GM21447 (cell line): ENCODE measurements at regions not wholly inside any gene's neighbourhood (a gene's known extent, or its start where the extent isn't known, plus 50 kb on each side); places are given as distances from the start of the nearest gene placed in this dataset.
"Not testable (repeated sequence)": the region's sequence is repeated elsewhere in the genome, so short reads cannot be mapped to it uniquely, and the experiment has no call there.

Experiments
- ATAC-seq: cut with Tn5 transposase; IDR thresholded peaks from one replicate; pipeline ENCODE4 v1.9.1; 2021; ENCODE audit not compliant: unreplicated experiment

DNA sequence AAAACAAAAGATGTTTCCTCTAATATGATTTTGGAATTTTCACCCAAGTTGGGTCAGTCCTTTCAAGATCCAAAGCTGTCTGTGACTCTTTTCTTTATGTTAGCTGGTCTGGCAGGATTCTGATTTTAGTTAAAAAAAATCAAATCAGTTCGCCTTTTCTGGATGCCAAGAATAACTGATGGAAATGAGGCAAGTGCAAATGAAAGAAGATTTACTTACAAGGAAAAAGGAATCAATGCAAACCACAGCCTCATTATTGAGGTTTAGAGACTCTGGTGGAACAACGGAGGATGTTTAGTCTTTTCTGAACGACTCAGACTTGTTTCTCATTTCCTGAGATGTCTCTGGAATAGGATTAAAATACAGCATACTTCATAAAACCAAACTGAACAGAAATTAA is 117.0 kb upstream of the DYRK2 start:
- ATAC-seq: no peak

DNA sequence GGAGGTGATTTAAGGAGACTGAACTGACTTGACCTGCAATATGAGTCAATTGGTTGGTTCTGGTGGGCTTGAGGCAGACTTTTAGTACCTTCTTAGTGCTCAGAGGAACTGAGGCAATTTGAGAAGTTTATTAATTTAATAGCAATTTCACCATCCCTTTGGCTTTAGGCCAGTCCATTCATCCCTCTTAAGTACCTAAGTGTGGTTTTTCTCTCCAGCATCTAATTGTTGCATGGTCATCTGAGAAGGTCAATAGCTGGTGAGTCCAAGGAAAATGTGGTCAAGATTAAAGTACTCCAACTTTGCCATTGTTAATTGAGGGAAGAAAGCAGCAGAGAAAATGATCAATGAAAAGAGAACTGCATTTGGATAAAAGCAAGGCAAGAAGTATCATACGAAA is 115.4 kb upstream of the DYRK2 start:
- ATAC-seq: no peak

DNA sequence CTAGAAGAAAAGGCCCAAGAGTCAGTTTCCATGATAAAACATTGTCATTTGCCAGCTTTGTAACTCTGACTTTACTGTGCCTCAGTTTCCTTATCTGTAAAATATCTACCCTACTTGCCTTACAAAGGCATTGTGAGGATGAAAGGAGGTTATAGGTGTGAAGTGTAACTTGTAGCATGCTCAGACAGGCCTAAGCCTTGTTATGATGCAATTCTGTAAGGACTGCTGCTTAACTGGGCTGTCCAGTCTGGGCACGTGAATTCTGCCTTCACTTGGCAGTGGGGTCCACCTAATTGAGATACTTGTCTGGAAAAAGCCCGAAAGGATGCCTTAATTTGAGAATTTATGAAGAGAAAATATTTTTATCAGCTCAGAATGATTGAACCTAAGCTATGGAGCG is 114.5 kb upstream of the DYRK2 start:
- no peak for ATAC-seq

DNA sequence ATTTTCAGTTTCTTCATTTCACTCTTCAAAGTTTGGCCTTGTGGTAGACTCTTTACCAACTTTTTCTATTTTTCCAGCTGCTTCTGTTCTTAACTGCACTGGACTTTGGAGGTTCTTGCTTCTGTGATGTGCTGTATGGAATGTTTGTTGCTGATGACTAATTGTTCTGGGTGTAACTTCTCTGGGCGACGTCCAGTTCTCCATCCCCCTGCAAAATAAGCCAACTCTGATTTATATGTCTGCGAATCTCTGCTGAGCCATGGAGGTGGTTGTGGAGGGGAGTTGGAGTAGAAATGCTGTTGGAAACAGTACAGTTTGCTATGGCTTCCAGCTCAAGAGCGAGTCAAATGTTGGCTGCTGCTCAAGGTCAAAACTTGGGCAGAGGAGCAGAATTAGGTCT is 113.9 kb upstream of the DYRK2 start:
- no peak for ATAC-seq

DNA sequence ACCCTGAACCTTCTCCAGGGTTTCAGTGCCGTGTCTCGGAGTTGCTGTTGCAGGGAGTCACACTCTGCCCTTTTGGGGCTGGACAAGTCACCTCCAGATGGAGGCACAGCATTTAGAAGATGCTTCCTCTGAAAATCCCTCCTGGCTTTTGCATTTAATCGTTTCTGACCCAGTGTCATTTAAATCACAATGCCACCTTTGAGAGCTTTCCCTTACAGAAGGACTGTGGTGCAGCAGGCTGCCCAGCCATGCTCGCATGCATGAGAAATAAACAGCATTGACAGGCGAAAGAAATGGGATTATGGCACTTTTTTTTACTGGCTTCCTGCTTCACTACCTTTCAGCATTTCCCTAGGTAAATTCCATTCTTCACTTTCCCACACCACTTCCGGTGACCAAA is 113.4 kb upstream of the DYRK2 start:
- no peak for ATAC-seq

DNA sequence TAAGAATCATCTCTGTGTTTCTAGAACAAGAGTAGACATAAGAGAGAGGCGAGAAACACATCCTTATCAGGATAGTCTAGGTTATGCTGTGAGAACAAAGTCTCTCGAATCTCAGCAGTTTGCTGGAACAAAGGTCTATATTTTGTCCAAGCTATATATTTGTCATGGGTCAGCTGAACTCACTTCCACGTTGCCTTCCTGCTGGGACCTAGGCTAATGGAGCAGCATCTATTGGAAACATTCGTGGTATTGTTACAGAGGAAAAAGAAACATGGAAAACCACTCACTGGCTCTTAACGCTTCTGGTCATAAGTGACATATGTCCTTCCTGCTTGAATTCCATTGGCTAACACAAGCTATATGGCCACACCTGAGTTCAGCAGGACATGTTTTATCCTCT is 112.6 kb upstream of the DYRK2 start:
- ATAC-seq: no peak

DNA sequence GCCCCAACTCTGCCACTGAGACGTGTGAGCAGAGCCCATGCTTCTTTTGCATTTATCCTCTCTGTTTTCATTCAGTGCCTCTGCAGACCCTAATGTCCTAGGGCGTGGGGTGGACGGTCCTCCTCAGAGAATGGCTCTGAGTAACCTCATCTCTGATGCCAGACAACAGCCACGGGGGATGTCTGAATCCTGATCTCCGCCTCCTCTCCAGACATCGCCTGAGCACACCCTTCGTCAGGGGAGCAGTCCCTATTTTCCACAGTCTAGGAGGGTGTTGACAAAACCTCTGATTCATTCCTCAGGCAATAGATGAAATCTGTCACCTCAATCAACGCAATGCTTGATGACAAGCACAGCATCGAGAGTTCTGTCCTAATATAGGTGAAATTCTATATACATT is 109.2 kb upstream of the DYRK2 start:
- ATAC-seq: no peak

DNA sequence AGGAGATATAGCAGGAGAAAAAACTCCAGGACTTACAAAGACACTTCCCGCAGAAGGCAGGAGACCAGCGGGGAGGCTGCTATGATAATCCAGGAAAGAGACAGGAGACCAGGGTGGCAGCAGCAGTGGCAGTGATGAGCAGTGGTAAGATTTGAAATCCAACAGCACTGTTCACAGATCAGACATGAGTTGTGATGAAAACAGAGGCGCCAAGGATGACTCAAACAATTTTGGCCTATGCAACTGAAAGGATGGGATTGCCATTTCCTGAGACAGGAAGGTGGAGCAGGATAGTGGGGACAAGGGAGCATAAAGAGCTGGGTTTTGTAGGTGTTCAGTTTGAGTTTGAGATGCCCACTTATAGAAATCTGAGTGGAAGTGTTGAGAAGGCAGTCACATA is 108.6 kb upstream of the DYRK2 start:
- ATAC-seq: no peak

DNA sequence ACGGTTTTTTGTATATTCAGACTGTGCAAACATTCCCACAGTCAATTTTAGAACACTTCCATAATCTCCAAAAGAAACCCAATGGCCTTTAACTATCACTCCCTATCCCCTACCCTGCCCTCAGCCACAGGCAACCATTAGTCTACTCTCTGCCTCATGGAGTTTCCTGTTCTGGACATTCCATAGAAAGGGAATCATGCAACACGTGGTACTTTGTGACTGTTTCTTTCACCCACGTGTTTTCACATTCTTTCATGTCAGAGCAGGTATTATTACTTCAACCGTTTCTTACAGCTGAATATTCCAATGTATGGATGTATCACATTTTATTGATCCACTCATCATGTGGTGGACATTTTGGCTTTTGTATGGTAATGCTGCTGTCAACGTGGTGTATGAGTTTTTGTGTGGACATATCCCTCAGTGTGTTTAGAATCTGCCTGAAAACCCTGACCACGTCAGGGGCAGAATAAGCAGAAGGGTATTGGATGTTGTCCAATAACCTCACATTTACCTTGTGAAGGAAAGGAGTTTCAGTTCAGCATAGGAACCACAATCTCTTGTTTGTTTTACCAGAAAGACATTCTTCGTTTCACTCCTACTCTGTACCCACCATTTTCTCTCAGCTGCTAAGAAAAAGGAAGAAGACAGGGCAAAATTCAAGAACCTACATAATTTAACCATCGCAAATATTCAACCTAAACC is 107.5 kb upstream of the DYRK2 start:
- peak; percentile 82 for ATAC-seq

DNA sequence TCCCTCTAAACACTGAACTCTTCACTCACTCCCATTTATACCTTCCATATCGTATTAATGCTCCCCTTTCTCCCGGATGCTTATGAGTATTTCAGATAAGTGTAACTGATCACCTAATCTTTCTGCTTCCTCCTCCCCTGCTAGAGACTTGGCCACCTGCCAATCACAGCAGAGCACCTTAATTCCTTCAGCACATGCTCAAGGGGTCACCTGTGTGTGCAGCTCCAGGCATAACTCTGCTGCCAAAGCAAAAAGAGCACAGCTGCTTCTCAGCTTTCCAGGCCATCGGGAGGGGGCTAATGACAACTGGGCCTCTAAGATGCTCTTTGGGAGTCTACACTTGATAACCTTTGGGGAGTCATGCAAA is 106.9 kb upstream of the DYRK2 start:
- peak; percentile 21 for ATAC-seq

DNA sequence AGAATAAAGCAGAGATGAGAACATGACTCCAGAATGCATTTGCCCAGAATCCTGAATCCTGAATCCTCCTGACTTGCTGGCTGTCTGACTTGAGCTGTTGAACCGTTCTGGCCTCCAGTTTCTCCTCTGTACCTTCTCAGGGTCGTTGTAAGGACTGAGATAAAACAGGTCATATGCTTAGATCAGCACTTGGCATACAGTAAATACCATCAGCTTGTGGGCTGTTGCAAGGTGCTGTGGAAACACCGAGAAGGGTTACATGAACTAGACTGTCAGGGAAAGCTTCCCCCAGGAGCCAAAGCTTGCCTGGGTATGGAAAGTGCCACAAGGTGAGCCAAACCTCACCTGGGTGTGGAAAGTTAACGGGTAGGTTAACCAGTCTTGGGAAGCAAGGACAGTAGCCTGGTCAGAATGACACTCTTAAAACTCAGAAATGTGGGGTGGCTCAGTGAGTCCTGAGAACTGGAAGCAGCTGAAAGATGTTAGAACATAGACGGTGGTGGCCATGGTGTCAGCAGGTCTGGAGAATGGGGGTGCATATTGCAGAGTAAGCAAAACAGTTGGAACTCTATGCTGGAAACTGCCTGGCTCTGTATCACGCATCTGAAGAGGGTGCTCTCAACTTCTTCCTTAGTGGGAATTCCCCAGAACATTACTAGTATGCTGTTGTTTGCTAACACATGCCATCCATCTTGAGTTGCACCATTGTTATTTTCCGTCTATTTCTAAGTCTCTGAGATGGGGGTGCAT is 105.3 kb upstream of the DYRK2 start:
- ATAC-seq: no peak

DNA sequence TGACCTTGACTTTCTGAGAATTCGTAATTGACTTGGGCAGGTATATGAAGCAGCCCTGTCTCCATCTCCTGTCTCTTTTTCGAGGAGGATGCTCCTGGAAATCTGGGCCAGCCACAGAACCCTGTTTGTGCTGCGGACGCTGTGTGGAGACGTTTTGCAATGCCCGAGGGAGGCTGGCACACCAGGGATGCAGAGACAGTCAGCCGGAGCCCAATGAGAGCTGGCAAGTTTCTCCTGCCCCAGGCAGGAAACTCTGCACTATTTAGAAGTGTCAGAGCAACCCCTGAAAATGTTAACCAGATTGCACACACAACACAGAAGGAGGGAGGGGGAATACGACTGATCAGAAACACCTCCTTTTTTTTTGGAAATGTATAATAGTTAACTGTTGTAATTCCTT is 103.2 kb upstream of the DYRK2 start:
- ATAC-seq: no peak

DNA sequence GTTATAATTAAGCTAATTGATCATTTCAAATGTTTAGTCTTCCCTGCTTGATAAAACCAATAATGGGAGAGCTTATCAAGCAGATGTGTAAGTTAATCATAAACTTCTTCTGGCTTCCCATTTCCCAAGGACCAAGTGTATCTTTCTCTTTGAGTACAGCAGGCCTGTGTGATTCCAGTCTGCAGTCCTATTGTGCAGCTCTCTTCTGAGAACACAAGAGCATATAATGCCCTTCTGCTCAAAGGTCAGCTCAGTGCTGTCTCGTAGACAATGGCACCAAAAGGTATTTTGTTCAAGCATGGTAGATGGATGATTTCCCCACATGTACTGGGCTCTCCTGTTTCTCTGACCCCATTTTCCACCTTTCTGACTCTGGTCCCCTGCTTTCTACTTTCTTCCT is 101.8 kb upstream of the DYRK2 start:
- ATAC-seq: no peak

DNA sequence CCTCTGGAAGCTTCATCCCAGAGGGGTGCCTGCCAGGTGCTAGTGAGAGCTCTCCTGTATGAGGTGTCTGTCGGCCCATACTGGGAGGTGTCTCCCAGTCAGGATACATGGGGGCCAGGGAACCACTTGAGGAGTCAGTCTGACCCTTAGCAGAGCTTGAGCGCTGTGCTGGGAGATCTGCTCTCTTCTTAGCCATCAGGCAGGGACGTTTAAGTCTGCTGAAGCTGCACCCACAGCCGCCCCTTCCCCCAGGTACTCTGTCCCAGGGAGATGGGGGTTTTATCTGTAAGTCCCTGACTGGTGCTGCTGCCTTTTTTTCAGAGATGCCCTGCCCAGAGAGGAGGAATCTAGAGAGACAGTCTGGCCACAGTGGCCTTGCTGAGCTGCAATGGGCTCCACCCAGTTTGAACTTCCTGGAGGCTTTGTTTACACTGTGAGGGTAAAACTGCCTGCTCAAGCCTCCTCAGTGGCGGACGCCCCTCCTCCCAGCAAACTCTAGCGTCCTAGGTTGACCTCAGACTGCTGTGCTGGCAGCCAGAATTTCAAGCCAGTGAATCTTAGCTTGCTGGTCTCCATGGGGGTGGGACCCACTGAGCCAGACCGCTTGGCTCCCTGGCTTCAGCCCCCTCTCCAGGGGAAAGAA is 93.3 kb upstream of the DYRK2 start:
- ATAC-seq: not testable (repeated sequence)

DNA sequence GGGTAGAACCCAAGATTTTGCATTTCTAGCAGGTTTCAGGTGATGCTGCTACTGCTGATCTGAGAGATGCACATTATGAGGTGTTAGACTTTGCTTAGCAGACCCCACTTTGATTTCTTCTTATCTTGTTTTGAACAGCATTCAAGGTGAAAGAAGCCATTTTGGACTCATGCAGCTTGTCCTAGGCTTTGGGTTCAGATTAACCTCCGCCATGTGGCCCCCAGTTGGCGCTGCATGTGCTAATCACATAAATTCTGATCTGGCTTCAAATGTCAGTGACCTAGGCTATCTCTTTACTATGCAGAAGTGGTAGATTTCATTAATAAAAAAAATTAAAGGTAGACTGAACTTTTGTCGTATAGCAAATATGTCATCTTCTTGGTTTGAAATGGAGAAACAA is 89.8 kb upstream of the DYRK2 start:
- ATAC-seq: no peak

DNA sequence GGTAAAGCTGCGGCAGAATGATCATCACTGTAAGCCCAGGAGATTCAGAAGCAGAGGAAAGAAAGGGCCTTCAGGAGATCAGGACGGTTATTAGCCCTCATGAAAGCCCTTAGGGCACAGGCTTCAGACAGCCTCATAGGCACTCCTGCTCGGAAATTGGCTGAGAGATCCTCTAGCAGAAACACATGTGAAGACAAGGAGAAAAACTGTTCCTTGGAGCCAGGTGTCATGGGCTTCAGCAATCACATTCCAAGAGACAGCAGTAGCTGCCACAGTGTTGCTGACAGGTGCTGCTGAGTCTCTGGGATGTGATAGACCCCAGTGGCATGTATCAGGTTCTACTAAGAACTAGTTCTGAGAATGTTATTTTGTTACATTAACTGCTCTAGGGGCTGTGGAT is 88.8 kb upstream of the DYRK2 start:
- no peak for ATAC-seq

DNA sequence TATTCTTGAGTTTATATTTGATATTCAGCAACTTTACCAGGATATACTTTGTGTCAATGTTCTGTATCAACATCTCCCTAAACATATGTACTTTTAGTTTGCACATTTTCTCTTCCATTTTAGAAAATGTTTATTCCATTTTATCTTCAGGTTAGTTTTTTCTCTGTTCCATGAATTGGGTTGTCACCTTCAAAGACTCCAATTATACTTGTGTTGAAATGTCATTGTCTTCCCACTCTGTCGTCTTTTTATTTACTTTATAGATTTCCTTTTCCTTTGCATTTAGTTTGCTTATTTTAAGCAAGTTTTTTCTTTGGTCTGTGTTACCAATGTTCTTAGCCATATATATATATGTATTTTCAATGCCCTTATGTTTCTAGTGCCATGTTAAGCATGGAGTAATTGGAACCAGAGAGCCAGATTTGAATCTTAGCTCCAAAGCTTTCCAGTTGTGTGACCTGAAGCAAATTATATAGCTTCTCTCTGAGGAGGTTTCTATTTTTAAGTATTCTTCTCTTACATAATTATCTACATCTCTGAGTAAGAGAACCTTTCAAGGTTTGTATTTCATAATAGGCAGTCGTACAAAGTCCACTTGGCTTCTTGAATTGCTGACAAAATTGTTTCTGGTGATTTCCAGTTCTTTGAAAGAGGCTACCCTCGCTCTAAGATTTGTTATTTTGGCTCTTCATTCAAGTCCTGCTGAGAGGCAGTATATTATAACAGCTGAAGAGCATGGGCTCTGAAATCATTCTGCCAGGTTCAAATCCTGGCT is 85.8 kb upstream of the DYRK2 start:
- ATAC-seq: no peak

DNA sequence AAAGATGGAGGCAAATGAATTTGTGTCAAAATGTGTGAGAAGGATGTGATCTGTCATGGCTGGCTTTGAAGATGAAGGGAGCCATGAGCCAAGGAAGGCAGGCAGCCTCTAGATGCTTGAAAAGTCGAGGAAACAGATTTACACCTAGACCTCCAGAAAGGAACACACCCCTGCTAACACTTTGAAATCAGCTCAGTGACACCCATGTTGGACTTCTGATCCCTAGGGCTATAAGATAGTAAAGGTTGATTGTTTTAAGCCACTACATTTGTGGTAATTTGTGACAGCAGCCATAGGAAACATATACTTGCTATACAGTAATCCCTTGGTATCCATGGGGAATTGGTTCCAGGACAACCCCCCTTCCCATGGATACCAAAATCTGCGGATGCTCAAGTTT is 80.5 kb upstream of the DYRK2 start:
- no peak for ATAC-seq

DNA sequence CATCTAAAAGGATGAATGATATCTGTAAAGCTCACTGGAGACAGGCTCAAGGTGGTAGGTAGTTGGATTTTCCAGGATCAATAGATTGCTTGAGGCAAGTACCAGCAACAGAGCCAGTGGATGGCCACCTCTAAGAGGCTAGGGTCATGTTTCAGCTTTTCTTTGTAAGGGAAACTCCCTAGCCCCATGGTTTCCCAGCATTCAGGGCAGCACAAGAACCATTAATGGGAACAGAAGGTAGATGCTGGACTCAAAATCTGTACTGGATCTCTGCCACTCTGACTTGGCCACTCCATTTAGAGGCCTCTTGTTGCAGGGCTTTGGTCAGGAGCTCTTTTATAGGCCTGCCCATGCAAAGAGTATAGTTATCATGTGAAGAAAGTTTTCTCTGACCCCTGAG is 76.1 kb upstream of the DYRK2 start:
- no peak for ATAC-seq

DNA sequence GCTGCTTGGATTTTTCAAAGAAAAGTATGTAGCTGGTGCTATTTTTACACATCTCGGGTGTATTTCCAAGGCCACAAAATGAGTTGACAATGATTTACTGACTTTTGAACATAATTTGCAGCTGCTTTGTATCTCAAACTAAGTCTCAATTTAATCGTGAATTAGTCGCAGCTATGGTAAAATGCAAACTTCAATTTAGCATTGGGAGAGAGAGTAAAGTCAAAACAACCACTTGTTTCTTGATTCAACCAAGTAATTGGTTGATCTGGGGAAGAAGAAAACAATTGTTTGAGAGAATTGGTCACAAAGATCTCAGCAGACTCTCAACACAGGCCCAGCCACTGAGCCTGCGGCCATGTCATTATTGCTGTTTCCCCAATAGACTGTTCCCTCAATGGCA is 75.0 kb upstream of the DYRK2 start:
- no peak for ATAC-seq

DNA sequence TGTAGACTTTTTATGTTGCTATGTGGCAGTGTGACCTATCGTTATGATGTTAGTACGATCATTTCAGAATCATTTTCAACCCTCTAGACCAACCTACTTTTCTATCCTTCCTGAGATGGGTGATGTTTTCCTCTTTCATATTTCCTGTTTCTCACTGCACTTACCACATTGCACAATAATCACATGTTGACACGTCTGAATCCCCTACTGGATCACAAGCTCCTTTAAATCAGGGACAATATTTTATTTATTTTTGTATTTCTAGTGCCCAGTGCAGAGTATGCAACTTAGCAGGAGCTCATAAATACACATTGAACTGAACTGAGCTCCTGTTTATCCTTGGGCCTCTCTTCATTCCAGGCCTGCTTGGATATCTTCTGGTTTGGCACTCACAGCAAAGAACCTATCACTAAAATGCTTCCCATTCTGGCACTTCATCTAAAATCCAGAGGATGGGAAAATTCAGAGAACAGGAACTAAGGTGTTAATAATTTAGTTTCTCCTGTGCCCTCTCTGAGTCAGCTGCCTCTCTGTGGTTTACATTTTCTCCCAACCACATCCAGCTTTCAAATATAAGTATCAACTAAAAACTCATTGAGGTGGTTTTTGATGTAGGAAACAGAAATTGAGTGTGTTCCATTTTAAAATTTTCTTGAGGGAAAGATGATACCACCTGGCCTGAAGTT is 69.4 kb upstream of the DYRK2 start:
- no peak for ATAC-seq
